Activated naive CD8-positive, alpha-beta T cell treated with anti-CD3 and anti-CD28 coated beads for 36 hours (primary cell): ENCODE measurements at regions not wholly inside any gene's neighbourhood (a gene's known extent, or its start where the extent isn't known, plus 50 kb on each side); places are given as distances from the start of the nearest gene placed in this dataset.
"Not testable (repeated sequence)": the region's sequence is repeated elsewhere in the genome, so short reads cannot be mapped to it uniquely, and the experiment has no call there.

ENCODE experiments used
- DNase-seq: peaks from one replicate; pipeline ENCODE4 v3.0.0; 2021
- H3K27ac Mint-ChIP-seq: one replicate; pipeline ENCODE4 v1.8.0; 2022; ENCODE audit warnings: mild to moderate bottlenecking, moderate library complexity, mixed read lengths
- H3K27me3 Mint-ChIP-seq: one replicate; pipeline ENCODE4 v1.8.0; 2022; ENCODE audit warnings: mild to moderate bottlenecking, mixed read lengths
- H3K36me3 Mint-ChIP-seq: one replicate; pipeline ENCODE4 v1.8.0; 2021; ENCODE audit warnings: mild to moderate bottlenecking, mixed read lengths
- H3K4me1 Mint-ChIP-seq: one replicate; pipeline ENCODE4 v1.8.0; 2021; ENCODE audit warnings: mixed read lengths
- H3K4me3 Mint-ChIP-seq: one replicate; pipeline ENCODE4 v1.8.0; 2022; ENCODE audit warnings: mild to moderate bottlenecking, moderate library complexity, mixed read lengths
- H3K9me3 Mint-ChIP-seq: one replicate; pipeline ENCODE4 v1.8.0; 2022; ENCODE audit warnings: mixed read lengths

GRCh38 chr5:85268194-85268593, 883.5 kb upstream of the EDIL3 start:
- no peak overlapping the region for H3K27ac Mint-ChIP-seq
- peaks cover 1% of the 10 kb centered on the region for H3K9me3 Mint-ChIP-seq
- H3K4me1 Mint-ChIP-seq = no peaks in the 10 kb centered on the region
- DNase-seq = no peak
- no peak overlapping the region for H3K4me3 Mint-ChIP-seq
- H3K27me3 Mint-ChIP-seq = no peaks in the 10 kb centered on the region
- H3K36me3 Mint-ChIP-seq = no peaks in the 10 kb centered on the region

- H3K4me3 Mint-ChIP-seq = no peak overlapping the region
- peaks cover 2% of the 10 kb centered on the region for H3K9me3 Mint-ChIP-seq
- no peaks in the 10 kb centered on the region for H3K27me3 Mint-ChIP-seq
- no peak overlapping the region for H3K27ac Mint-ChIP-seq
- no peaks in the 10 kb centered on the region for H3K36me3 Mint-ChIP-seq
- DNase-seq = no peak
- H3K4me1 Mint-ChIP-seq = no peaks in the 10 kb centered on the region
Measured at GRCh38 chr5:85278193-85278592, 893.5 kb upstream of the EDIL3 start.

GRCh38 chr5:85288914-85289313, 904.2 kb upstream of the EDIL3 start:
- Mint-ChIP-seq H3K4me3 (no peak overlapping the region), H3K27ac (no peak overlapping the region), H3K27me3 (no peaks in the 10 kb centered on the region), H3K36me3 (no peaks in the 10 kb centered on the region), H3K9me3 (peaks cover 2% of the 10 kb centered on the region), H3K4me1 (no peaks in the 10 kb centered on the region)
- DNase-seq = no peak

- no peaks in the 10 kb centered on the region for H3K27me3 Mint-ChIP-seq
- no peaks in the 10 kb centered on the region for H3K4me1 Mint-ChIP-seq
- H3K9me3 Mint-ChIP-seq = peaks cover 2% of the 10 kb centered on the region
- no peak overlapping the region for H3K27ac Mint-ChIP-seq
- no peaks in the 10 kb centered on the region for H3K36me3 Mint-ChIP-seq
- no peak overlapping the region for H3K4me3 Mint-ChIP-seq
- no peak for DNase-seq
Measured at GRCh38 chr5:85293145-85293785, 908.6 kb upstream of the EDIL3 start.

- no peaks in the 10 kb centered on the region for H3K4me1 Mint-ChIP-seq
- no peak overlapping the region for H3K27ac Mint-ChIP-seq
- no peaks in the 10 kb centered on the region for H3K9me3 Mint-ChIP-seq
- no peak for DNase-seq
- no peaks in the 10 kb centered on the region for H3K36me3 Mint-ChIP-seq
- no peak overlapping the region for H3K4me3 Mint-ChIP-seq
- no peaks in the 10 kb centered on the region for H3K27me3 Mint-ChIP-seq
Measured at GRCh38 chr5:85304524-85304923, 919.8 kb upstream of the EDIL3 start.

- H3K27me3 Mint-ChIP-seq = no peaks in the 10 kb centered on the region
- H3K9me3 Mint-ChIP-seq = no peaks in the 10 kb centered on the region
- H3K4me3 Mint-ChIP-seq = no peak overlapping the region
Measured at GRCh38 chr5:85305766-85306165, 921.1 kb upstream of the EDIL3 start.

GRCh38 chr5:85311536-85311935, 926.9 kb upstream of the EDIL3 start:
- Mint-ChIP-seq H3K36me3 (no peaks in the 10 kb centered on the region), H3K4me1 (no peaks in the 10 kb centered on the region)

More at GRCh38 chr5:85305766-85306165, 921.1 kb upstream of the EDIL3 start:
- Mint-ChIP-seq H3K27ac (no peak overlapping the region), H3K4me1 (no peaks in the 10 kb centered on the region), H3K36me3 (no peaks in the 10 kb centered on the region)
- no peak for DNase-seq

GRCh38 chr5:85320495-85320894, 935.8 kb upstream of the EDIL3 start:
- Mint-ChIP-seq H3K9me3 (no peaks in the 10 kb centered on the region), H3K27ac (no peak overlapping the region), H3K27me3 (no peaks in the 10 kb centered on the region), H3K4me1 (no peaks in the 10 kb centered on the region), H3K4me3 (no peak overlapping the region), H3K36me3 (no peaks in the 10 kb centered on the region)
- no peak for DNase-seq

More at GRCh38 chr5:85311536-85311935, 926.9 kb upstream of the EDIL3 start:
- Mint-ChIP-seq H3K27ac (no peak overlapping the region), H3K9me3 (no peaks in the 10 kb centered on the region), H3K4me3 (no peak overlapping the region), H3K27me3 (no peaks in the 10 kb centered on the region)
- no peak for DNase-seq

GRCh38 chr5:85333276-85333675, 948.6 kb upstream of the EDIL3 start:
- Mint-ChIP-seq H3K4me1 (no peaks in the 10 kb centered on the region), H3K4me3 (no peak overlapping the region), H3K9me3 (no peaks in the 10 kb centered on the region), H3K27me3 (no peaks in the 10 kb centered on the region), H3K27ac (no peak overlapping the region), H3K36me3 (no peaks in the 10 kb centered on the region)
- no peak for DNase-seq

- H3K27me3 Mint-ChIP-seq = no peaks in the 10 kb centered on the region
- H3K4me1 Mint-ChIP-seq = no peaks in the 10 kb centered on the region
- no peak overlapping the region for H3K4me3 Mint-ChIP-seq
Measured at GRCh38 chr5:85337435-85337834, 952.8 kb upstream of the EDIL3 start.

GRCh38 chr5:85340790-85341189, 956.1 kb upstream of the EDIL3 start:
- Mint-ChIP-seq H3K4me1 (no peaks in the 10 kb centered on the region), H3K9me3 (no peaks in the 10 kb centered on the region), H3K36me3 (no peaks in the 10 kb centered on the region), H3K27ac (no peak overlapping the region), H3K27me3 (no peaks in the 10 kb centered on the region), H3K4me3 (no peak overlapping the region)
- DNase-seq = no peak

More at GRCh38 chr5:85337435-85337834, 952.8 kb upstream of the EDIL3 start:
- Mint-ChIP-seq H3K36me3 (no peaks in the 10 kb centered on the region), H3K9me3 (no peaks in the 10 kb centered on the region), H3K27ac (no peak overlapping the region)
- no peak for DNase-seq

GRCh38 chr5:85345818-85346217, 961.1 kb upstream of the EDIL3 start:
- H3K4me3 Mint-ChIP-seq = no peak overlapping the region
- no peaks in the 10 kb centered on the region for H3K4me1 Mint-ChIP-seq
- no peak for DNase-seq
- no peak overlapping the region for H3K27ac Mint-ChIP-seq
- peaks cover 1% of the 10 kb centered on the region for H3K9me3 Mint-ChIP-seq
- no peaks in the 10 kb centered on the region for H3K36me3 Mint-ChIP-seq
- no peaks in the 10 kb centered on the region for H3K27me3 Mint-ChIP-seq

GRCh38 chr5:85357309-85357708, 972.6 kb upstream of the EDIL3 start:
- Mint-ChIP-seq H3K9me3 (no peaks in the 10 kb centered on the region), H3K4me1 (no peaks in the 10 kb centered on the region), H3K36me3 (no peaks in the 10 kb centered on the region), H3K27me3 (no peaks in the 10 kb centered on the region), H3K4me3 (no peak overlapping the region), H3K27ac (no peak overlapping the region)
- DNase-seq = no peak

- Mint-ChIP-seq H3K36me3 (no peaks in the 10 kb centered on the region), H3K4me1 (no peaks in the 10 kb centered on the region), H3K4me3 (no peak overlapping the region), H3K27ac (no peak overlapping the region), H3K9me3 (peaks cover 4% of the 10 kb centered on the region), H3K27me3 (no peaks in the 10 kb centered on the region)
- DNase-seq = no peak
Measured at GRCh38 chr5:85375525-85375924, 990.8 kb upstream of the EDIL3 start.

- DNase-seq = no peak
- no peak overlapping the region for H3K27ac Mint-ChIP-seq
- no peaks in the 10 kb centered on the region for H3K36me3 Mint-ChIP-seq
- H3K9me3 Mint-ChIP-seq = peaks cover 3% of the 10 kb centered on the region
- H3K4me3 Mint-ChIP-seq = no peak overlapping the region
- no peaks in the 10 kb centered on the region for H3K4me1 Mint-ChIP-seq
- no peaks in the 10 kb centered on the region for H3K27me3 Mint-ChIP-seq
Measured at GRCh38 chr5:85388770-85389169, 1004.1 kb upstream of the EDIL3 start.

GRCh38 chr5:85392309-85392708, 1007.6 kb upstream of the EDIL3 start:
- not testable (repeated sequence) for H3K27ac Mint-ChIP-seq, H3K4me1 Mint-ChIP-seq, H3K36me3 Mint-ChIP-seq, H3K27me3 Mint-ChIP-seq, DNase-seq, H3K9me3 Mint-ChIP-seq, H3K4me3 Mint-ChIP-seq
